OCI-LY7 (cell line): ENCODE measurements at regions not wholly inside any gene's neighbourhood (a gene's known extent, or its start where the extent isn't known, plus 50 kb on each side); places are given as distances from the start of the nearest gene placed in this dataset.

Experiments
- BruUV-seq: library from RNA; stranded (reverse); fragments of 400-500 nt; replicated peaks from 2 replicates; lab custom pipeline; 2021; lab: Mats Ljungman, UMichigan
- CTCF ChIA-PET: fragments of 300-600 bp; sonication (Branson Sonifier 250); formaldehyde crosslinking; loops from one replicate; lab custom pipeline; 2022; ENCODE audit warnings: antibody characterized with exemption; ENCODE audit not compliant: unreplicated experiment; lab: Charles Lee
- POLR2A ChIA-PET: fragments of 300-600 bp; sonication (Branson Sonifier 250); formaldehyde crosslinking; loops from one replicate; lab custom pipeline; 2022; ENCODE audit warnings: antibody characterized with exemption; lab: Charles Lee
- DNase-seq: peaks from one replicate; pipeline ENCODE4 v3.0.0-alpha.2; 2015; ENCODE audit warnings: low spot score
- H2AFZ ChIP-seq: fragments of 200-600 bp; sonication (generic), shearing (Covaris generic); 2 replicates; pipeline ENCODE4 v1.6.1; 2014; ENCODE audit warnings: mild to moderate bottlenecking, antibody characterized with exemption, low read length, moderate library complexity
- H3K27ac ChIP-seq: fragments of 200-600 bp; sonication (generic); 2 replicates; pipeline ENCODE4 v1.5.1; 2014; ENCODE audit warnings: mixed run types, low read depth, mild to moderate bottlenecking, moderate library complexity, low read length, inconsistent platforms; ENCODE audit not compliant: poor library complexity, severe bottlenecking
- H3K36me3 ChIP-seq: fragments of 200-600 bp; sonication (generic); 2 replicates; pipeline ENCODE4 v1.6.1; 2014; ENCODE audit warnings: mild to moderate bottlenecking, antibody characterized with exemption, low read length, moderate library complexity, mixed read lengths; ENCODE audit not compliant: insufficient read depth
- H3K4me1 ChIP-seq: fragments of 200-600 bp; sonication (generic); 2 replicates; pipeline ENCODE4 v1.5.1; 2014; ENCODE audit warnings: mild to moderate bottlenecking, low read length; ENCODE audit not compliant: insufficient read depth, poor library complexity, severe bottlenecking
- H3K4me2 ChIP-seq: fragments of 200-600 bp; sonication (generic); 2 replicates; pipeline ENCODE4 v1.6.1; 2014; ENCODE audit warnings: mild to moderate bottlenecking, low read length
- H3K4me3 ChIP-seq: fragments of 200-600 bp; sonication (generic); 2 replicates; pipeline ENCODE4 v1.5.1; 2014; ENCODE audit warnings: mild to moderate bottlenecking, low read depth, low read length; ENCODE audit not compliant: poor library complexity, severe bottlenecking
- H3K79me2 ChIP-seq: fragments of 200-600 bp; sonication (generic); 2 replicates; pipeline ENCODE4 v1.6.1; 2016; ENCODE audit warnings: low read depth, mild to moderate bottlenecking, low read length, moderate library complexity, mixed read lengths; ENCODE audit not compliant: insufficient read depth
- H3K9me2 ChIP-seq: fragments of 200-600 bp; sonication (generic); 2 replicates; pipeline ENCODE4 v1.6.1; 2016; ENCODE audit warnings: mild to moderate bottlenecking, low read length, mixed read lengths; ENCODE audit not compliant: insufficient read depth
- H3K9me3 ChIP-seq: fragments of 200-600 bp; sonication (generic); 2 replicates; pipeline ENCODE4 v1.6.1; 2014; ENCODE audit warnings: mild to moderate bottlenecking, mixed run types, low read length, mixed read lengths
- H4K20me1 ChIP-seq: fragments of 200-600 bp; sonication (generic); 2 replicates; pipeline ENCODE4 v1.6.1; 2014; ENCODE audit warnings: mild to moderate bottlenecking, antibody characterized with exemption, low read length, moderate library complexity, mixed read lengths; ENCODE audit not compliant: insufficient read depth
- CTCF ChIP-seq: fragments of 200-600 bp; sonication (generic); conservative IDR thresholded peaks from 2 replicates; pipeline ENCODE4 v1.5.1; 2014; ENCODE audit warnings: mild to moderate bottlenecking, antibody characterized with exemption, low read length, moderate library complexity, mixed read lengths
- EZH2phosphoT487 ChIP-seq: fragments of 200-600 bp; sonication (generic); IDR thresholded peaks from 2 replicates; pipeline ENCODE4 v1.6.1; 2018; ENCODE audit warnings: low read depth, borderline replicate concordance, mild to moderate bottlenecking, mixed run types, antibody characterized with exemption, low read length, moderate library complexity, mixed read lengths
- intact Hi-C: fragments of 100-400 bp; cut with micrococcal nuclease; formaldehyde crosslinking; loops from one replicate; pipeline ENCODE4 v1.10.0; 2022; ENCODE audit not compliant: unreplicated experiment

- no peak for TF ChIP-seq EZH2phosphoT487
- no peak for TF ChIP-seq CTCF
- H3K9me2 ChIP-seq: no peaks in the 10 kb centered on the region
- ChIA-PET CTCF (no interaction called here), POLR2A (no interaction called here)
- no peaks in the 10 kb centered on the region for H3K79me2 ChIP-seq
- no peaks in the 10 kb centered on the region for H4K20me1 ChIP-seq
- H3K4me1 ChIP-seq: no peaks in the 10 kb centered on the region
- H3K27ac ChIP-seq: no peak overlapping the region
- H3K9me3 ChIP-seq: no peaks in the 10 kb centered on the region
- intact Hi-C loops: no loop called here
- no peak for DNase-seq
- no peak overlapping the region for H3K4me2 ChIP-seq
- H3K36me3 ChIP-seq: no peaks in the 10 kb centered on the region
- H2AFZ ChIP-seq: no peak overlapping the region
- BruUV-seq: no TSS peak
- no peak overlapping the region for H3K4me3 ChIP-seq
Observed at GRCh38 chr11:62069374-62069773, 54.4 kb upstream of the INCENP start.

- Histone ChIP-seq H3K4me2 (no peak overlapping the region), H3K9me3 (no peaks in the 10 kb centered on the region), H3K27ac (no peak overlapping the region), H3K79me2 (no peaks in the 10 kb centered on the region), H3K4me3 (no peak overlapping the region), H3K9me2 (no peaks in the 10 kb centered on the region), H3K4me1 (no peaks in the 10 kb centered on the region), H2AFZ (no peak overlapping the region), H4K20me1 (no peaks in the 10 kb centered on the region), H3K36me3 (no peaks in the 10 kb centered on the region)
- ChIA-PET POLR2A (no interaction called here), CTCF (no interaction called here)
- intact Hi-C loops: no loop called here
- no TSS peak for BruUV-seq
- TF ChIP-seq EZH2phosphoT487: no peak
- TF ChIP-seq CTCF: no peak
- no peak for DNase-seq
Observed at GRCh38 chr11:62068730-62069129, 55.1 kb upstream of the INCENP start.

- no TSS peak for BruUV-seq
- Histone ChIP-seq H3K9me2 (no peaks in the 10 kb centered on the region), H3K36me3 (no peaks in the 10 kb centered on the region), H2AFZ (no peak overlapping the region), H3K4me2 (no peak overlapping the region), H3K27ac (no peak overlapping the region), H4K20me1 (no peaks in the 10 kb centered on the region), H3K9me3 (no peaks in the 10 kb centered on the region), H3K4me1 (no peaks in the 10 kb centered on the region), H3K79me2 (no peaks in the 10 kb centered on the region), H3K4me3 (no peak overlapping the region)
- ChIA-PET POLR2A (no interaction called here), CTCF (no interaction called here)
- TF ChIP-seq EZH2phosphoT487 (no peak), CTCF (no peak)
- no peak for DNase-seq
- intact Hi-C loops: no loop called here
Observed at GRCh38 chr11:62067741-62068140, 56.1 kb upstream of the INCENP start.
